ENCODE measurements at regions not wholly inside any gene's neighbourhood (a gene's known extent, or its start where the extent isn't known, plus 50 kb on each side); places are given as distances from the start of the nearest gene placed in this dataset.

DNA sequence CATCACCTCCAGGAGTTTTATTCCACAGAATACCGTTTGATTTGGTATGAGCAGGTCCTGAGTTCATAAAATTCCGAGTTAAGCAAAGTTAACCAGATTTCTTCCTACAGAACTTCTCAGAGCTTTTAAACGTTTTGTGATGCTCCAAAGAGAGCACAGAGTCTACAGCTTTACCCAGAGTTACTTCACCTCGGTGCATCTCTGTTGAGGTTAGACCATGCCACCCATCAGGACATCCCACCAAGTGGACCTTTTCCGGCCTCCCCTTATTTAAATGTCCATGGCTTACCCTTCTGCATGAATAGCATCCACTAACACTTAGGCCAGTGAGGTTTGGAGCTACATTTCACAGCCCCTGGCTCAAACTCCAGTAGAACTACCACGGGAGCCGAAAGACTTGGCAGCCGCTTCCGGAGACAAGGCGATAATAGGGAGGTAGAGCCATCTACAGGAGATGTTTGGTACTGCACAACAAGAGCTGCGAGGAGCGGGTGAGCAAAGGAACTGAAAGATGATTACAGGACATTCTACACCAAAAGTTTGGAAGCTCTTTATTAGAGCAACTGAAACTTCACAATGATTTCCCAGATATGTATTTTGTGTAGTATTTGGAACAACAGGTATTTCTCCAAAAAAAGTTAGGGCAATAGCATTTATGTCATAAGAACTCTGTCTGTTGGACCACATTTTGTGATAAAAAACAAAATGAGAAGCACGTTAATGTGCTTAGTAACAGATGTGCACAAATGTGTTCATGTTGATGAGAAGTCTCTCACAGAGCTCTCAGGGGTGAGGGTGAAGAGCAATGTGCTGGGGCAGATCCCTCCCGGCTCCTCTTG is 174.7 kb downstream of the HERPUD2 start:
- TF ChIP-seq, protein P1, sequence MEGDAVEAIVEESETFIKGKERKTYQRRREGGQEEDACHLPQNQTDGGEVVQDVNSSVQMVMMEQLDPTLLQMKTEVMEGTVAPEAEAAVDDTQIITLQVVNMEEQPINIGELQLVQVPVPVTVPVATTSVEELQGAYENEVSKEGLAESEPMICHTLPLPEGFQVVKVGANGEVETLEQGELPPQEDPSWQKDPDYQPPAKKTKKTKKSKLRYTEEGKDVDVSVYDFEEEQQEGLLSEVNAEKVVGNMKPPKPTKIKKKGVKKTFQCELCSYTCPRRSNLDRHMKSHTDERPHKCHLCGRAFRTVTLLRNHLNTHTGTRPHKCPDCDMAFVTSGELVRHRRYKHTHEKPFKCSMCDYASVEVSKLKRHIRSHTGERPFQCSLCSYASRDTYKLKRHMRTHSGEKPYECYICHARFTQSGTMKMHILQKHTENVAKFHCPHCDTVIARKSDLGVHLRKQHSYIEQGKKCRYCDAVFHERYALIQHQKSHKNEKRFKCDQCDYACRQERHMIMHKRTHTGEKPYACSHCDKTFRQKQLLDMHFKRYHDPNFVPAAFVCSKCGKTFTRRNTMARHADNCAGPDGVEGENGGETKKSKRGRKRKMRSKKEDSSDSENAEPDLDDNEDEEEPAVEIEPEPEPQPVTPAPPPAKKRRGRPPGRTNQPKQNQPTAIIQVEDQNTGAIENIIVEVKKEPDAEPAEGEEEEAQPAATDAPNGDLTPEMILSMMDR (IDR thresholded peaks at IDR 0.05) = peak; percentile 41 to 66 (median 55)
- no peak for TF ChIP-seq POLR2A (IDR thresholded peaks at IDR 0.05)
- peak; percentile 79 for DNase-seq
- Histone ChIP-seq H3K27ac (no peak overlapping the region), H3K4me1 (no peaks in the 10 kb centered on the region), H3K36me3 (no peaks in the 10 kb centered on the region), H3K4me3 (no peak overlapping the region), H3K9me3 (no peaks in the 10 kb centered on the region), H3K27me3 (no peaks in the 10 kb centered on the region)
- WGBS, 2 donors = 29 to 38% methylated on average over 14 of the region's 14 CpGs
- intact Hi-C loops (cut with DNase I) = loop anchor here (10.0 kb wide), 1 partner anchor 325 kb away; no protein-coding TSS in a partner anchor

DNA sequence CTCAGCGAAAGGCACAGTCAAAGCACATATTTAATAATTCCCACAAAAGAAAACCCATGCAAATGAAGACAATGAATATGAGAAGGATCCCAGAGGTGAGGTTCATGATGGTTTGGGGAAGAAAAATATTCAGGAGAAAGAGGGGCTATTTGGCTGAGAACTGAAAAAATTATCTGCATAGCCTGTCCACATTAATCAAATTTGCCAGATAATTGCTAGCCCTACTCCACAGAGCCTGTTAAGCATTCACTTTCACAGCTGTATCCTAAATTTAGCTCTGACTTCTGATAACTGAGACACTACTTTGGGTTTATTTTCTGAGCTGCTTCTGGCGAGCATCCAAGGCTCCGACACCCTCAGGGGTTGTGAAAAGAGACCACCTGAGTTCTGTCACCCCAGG is 176.2 kb downstream of the HERPUD2 start:
- no peaks in the 10 kb centered on the region for H3K9me3 ChIP-seq
- 58 to 70% methylated on average over 3 of the region's 3 CpGs for WGBS, 2 donors
- no peaks in the 10 kb centered on the region for H3K4me1 ChIP-seq
- no peak overlapping the region for H3K27ac ChIP-seq
- H3K27me3 ChIP-seq = no peaks in the 10 kb centered on the region
- intact Hi-C loops (cut with DNase I) = no loop called here
- H3K36me3 ChIP-seq = no peaks in the 10 kb centered on the region
- TF ChIP-seq, protein P1 (IDR thresholded peaks at IDR 0.05) = no peak
- TF ChIP-seq POLR2AphosphoS5 (IDR thresholded peaks at IDR 0.05) = no peak
- TF ChIP-seq POLR2A (IDR thresholded peaks at IDR 0.05) = no peak
- no peak for TF ChIP-seq EP300 (IDR thresholded peaks at IDR 0.05)
- no peak for DNase-seq
- no peak overlapping the region for H3K4me3 ChIP-seq

DNA sequence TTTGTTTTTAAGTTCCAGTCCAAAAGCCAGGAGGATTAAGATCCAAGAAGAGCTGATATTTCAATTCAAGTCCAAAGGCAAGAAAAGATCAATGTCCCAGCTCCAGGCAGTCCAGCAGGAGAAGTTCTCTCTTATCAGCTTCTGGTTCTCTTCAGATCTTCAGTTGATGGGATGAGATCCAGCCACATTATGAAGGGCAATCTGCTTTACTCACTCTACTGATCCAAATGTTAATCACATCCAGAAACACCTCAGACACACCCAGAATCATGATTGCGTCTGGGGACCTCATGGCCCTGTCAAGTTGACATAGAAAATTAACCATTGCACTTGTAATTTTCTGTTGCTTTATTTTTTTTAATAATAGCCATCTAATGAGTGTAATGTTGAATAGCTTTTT is 178.4 kb downstream of the HERPUD2 start:
- H3K36me3 ChIP-seq = no peaks in the 10 kb centered on the region

DNA sequence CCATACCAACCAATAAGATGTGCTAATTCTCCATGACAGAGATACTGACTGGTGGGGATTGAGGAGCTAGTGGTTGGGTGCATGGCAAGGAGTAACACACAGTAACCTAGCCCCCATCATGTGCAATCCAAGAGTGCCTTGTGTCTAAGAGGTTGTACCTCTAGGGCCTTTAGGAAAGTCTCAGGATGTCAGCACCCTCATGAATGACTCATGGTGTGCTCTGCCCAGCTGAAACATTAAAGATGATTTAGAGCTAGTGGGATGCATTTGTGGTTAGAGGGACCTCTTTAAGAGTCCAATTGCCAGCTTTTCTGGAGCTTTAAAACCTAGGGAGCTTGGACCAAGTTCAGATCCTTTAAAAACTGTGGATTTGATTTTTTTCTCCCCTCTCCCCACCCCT is 181.1 kb downstream of the HERPUD2 start:
- TF ChIP-seq, protein P1 (IDR thresholded peaks at IDR 0.05) = no peak
- H3K4me1 ChIP-seq = no peaks in the 10 kb centered on the region
- H3K9me3 ChIP-seq = no peaks in the 10 kb centered on the region
- no peak for DNase-seq
- no peaks in the 10 kb centered on the region for H3K27me3 ChIP-seq
- H3K36me3 ChIP-seq = no peaks in the 10 kb centered on the region
- H3K4me3 ChIP-seq = no peak overlapping the region
- no peak overlapping the region for H3K27ac ChIP-seq
- intact Hi-C loops (cut with DNase I) = no loop called here

More for the DNA sequence above, 178.4 kb downstream of the HERPUD2 start:
- intact Hi-C loops (cut with DNase I) = no loop called here
- Histone ChIP-seq H3K27ac (no peak overlapping the region), H3K4me1 (no peaks in the 10 kb centered on the region), H3K9me3 (no peaks in the 10 kb centered on the region), H3K27me3 (no peaks in the 10 kb centered on the region), H3K4me3 (no peak overlapping the region)
- 32 to 86% methylated on average over 1 of the region's 1 CpG for WGBS, 2 donors
- TF ChIP-seq, protein P1 (IDR thresholded peaks at IDR 0.05) = no peak
- TF ChIP-seq POLR2A (IDR thresholded peaks at IDR 0.05) = no peak
- no peak for DNase-seq

DNA sequence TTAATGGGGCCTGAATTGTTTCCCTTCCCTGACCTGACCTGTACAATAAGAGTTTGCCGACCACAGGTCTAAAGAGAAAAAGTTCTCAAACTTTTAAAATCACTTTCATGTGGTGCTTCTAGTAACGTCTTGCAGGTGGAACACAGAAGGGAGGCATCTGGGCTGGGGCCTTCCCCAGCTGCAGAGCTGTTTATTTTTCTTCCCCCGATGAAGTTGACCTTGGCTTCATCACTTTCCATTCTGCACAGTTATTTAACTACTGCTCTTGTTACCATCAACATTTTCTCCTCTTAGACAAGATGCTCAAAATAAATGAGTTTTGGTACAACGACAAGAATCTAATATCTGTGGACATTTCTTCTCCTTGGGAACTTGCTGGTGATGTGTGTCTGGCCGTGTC is 181.7 kb downstream of the HERPUD2 start:
- no peak overlapping the region for H3K4me3 ChIP-seq
- DNase-seq = no peak
- H3K4me1 ChIP-seq = no peaks in the 10 kb centered on the region
- TF ChIP-seq POLR2A (IDR thresholded peaks at IDR 0.05) (no peak), POLR2AphosphoS5 (IDR thresholded peaks at IDR 0.05) (no peak), EP300 (IDR thresholded peaks at IDR 0.05) (no peak)
- TF ChIP-seq, protein P1 (IDR thresholded peaks at IDR 0.05) = no peak
- intact Hi-C loops (cut with DNase I) = no loop called here
- H3K36me3 ChIP-seq = no peaks in the 10 kb centered on the region
- no peaks in the 10 kb centered on the region for H3K27me3 ChIP-seq
- 63 to 67% methylated on average over 5 of the region's 5 CpGs for WGBS, 2 donors
- no peak overlapping the region for H3K27ac ChIP-seq
- H3K9me3 ChIP-seq = no peaks in the 10 kb centered on the region

All from sigmoid colon (tissue), 6 donors.